Inferior parietal cortex (tissue), 1 donor: ENCODE measurements at regions not wholly inside any gene's neighbourhood (a gene's known extent, or its start where the extent isn't known, plus 50 kb on each side); places are given as distances from the start of the nearest gene placed in this dataset.
"Not testable (repeated sequence)": the region's sequence is repeated elsewhere in the genome, so short reads cannot be mapped to it uniquely, and the experiment has no call there.

Source experiments
- DNase-seq: peaks from one replicate; pipeline ENCODE4 v3.0.0-alpha.2; 2016; ENCODE audit errors: extremely low spot score

GRCh38 chr11:57871231-57871630 is 109.6 kb downstream of the CTNND1 start:
- DNase-seq = no peak

DNA sequence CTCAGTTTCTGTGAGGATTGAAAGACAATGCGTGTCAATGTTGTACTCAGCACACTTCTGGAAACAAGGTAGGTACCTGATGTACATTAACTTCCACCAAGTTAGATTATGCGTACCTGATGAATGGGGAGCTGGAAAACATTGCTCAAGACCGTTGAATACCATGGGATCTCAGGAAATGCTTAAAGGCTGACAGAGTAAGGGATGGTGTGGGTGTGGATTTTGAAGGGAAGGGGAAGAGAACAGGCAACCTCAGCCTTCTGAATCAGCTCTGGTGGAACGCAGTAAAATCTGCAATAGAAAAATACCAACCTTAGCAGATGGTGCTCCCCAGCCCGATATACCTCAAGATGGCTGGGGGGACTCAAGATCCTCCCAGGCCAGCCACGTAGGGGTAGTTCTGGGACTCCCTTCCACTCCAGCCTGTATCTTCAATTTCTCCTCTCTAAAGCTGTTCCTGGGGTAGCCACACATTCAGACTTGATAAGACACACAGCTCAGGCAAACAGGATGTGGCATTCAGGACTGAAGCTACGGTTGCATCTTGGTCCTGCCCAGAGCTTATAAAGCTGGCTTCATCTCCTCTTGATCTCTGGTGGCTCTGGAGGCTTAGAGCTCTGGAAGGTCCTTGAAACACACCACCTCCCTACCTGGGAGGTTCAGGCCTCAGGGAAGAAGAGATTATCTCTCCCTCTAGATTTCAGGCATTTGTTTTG is 111.8 kb downstream of the CTNND1 start:
- no peak for DNase-seq

DNA sequence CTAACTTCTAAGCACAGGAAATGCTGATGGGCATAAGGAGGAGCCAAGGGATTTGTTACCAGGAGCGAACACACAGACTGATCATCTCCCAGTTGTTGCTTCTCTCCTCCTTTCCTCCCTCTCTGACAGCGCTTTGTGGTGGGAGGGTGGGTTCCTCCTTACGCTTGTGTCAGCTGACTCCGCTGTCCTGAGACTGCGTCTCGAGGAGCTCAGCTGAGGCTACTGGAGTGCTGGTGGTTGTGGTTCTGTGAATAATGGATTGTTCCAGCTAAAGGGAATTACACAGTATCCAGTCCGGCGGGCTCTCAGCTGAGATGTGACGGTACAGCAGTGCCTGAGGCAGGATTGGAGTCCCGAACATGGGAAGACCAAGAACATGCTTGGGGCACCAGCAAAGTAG is 113.4 kb downstream of the CTNND1 start:
- DNase-seq = no peak

DNA sequence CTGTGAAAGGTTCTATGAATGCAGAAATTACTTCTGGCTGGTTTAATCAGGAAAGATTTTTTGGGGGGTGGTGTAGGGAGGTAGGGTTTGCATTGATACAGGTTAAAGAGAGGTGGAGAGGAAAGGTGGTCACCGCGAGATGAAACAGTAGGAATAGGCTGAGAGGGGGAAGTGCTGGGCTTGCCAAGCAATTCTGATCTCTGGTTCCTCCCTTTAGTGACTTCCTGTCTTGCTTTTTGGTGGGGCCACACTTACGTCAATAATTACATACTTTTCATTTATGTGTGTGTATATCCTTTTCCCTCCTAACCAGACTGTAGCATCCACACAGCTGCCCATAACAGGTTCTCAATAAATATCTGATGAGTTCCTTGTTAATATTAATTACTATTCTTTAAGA is 120.0 kb downstream of the CTNND1 start:
- no peak for DNase-seq

GRCh38 chr11:57883630-57884029 is 122.0 kb downstream of the CTNND1 start:
- no peak for DNase-seq

DNA sequence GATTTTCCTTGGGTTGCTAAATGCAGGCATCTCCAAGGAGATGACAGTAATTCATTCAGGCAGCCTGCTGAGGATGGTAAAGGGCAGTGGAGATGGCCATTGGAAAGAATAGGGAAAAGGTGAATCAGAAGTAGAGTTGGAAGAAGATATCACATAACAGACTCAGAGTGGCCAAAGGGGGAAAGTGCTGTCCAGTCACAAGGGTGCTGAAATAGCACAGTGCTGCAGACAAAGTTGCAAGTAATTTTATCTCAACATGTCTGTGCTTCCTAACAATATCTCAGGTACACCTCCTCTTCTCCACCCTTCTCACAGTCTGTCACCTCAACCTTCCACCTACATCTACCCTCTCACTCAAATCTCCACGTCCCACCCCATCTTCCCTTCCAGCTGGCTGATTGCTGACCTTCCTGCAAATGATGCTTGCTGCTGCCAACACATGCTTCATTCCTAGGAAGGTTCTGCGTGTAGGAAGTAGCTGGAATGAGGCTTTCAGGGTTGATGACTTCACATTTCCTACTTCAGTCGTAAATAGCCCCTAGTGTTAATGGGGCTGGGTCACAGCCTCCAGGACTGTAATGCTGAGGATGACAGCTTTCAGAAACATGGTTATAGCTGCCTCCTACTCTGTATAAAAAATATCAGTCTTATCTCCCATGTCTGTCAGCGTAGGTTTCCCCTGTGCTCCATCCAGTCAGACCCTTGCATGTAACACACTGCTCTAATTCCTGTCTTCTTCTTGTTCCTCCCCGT is 123.9 kb downstream of the CTNND1 start:
- no peak for DNase-seq

DNA sequence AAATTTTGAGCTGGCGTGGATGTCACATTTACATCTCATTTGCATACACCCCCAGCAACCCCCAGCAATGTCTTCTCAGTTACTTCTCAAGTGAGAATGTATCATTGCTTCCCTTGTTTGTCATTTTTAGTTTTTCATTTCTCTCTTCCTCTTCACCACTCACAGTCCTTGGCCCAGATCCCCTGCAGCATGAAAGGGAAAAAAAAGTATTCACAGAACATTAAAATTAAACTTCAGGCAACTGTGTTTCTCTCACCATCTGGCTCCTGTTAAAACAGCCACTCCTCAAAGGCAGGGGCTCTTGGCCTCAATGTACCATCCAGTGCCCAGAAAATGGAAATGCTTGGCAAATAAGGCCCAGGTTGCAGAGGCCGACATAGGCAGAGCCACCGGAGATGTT is 126.8 kb downstream of the CTNND1 start:
- DNase-seq = peak; percentile 51

- DNase-seq = no peak
These were observed 128.9 kb downstream of the CTNND1 start for GRCh38 chr11:57890521-57890920.

DNA sequence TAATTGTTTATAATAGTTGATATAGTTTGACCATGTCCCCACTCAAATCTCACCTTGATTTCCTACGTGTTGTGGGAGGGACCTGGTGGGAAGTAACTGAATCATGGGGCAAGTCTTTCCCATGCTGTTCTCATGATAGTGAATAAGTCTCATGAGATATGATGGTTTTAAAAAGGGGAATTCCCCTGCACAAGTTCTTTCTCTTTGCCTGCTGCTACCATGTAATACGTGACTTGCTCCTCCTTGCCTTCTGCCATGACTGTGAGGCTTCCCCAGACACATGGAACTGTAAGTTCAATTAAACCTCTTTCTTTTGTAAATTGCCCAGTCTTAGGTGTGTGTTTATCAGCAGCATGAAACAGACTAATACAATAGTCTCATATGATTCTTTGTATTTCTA is 130.5 kb upstream of the OR9Q1 start:
- not testable (repeated sequence) for DNase-seq

GRCh38 chr11:57896361-57897145 is 127.1 kb upstream of the OR9Q1 start:
- no peak for DNase-seq

DNA sequence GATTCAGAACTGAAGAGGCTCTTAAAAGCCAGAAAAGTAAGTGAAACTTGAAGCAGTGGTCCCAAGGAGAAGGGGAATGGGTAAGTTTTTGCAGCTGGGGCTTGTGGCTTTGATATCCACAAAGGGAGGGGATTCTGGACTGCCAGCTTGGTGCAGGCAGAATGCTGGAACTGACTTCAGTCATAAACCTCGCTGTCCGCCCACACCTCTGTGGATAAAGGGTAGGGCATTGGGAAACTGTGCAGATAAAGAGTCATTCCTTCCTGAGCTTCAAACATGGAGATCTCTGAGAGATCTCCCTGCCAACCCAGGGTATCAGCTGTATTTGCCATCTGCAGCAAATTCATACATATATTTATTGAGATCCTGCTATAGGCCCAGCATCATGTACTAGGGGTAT is 124.3 kb upstream of the OR9Q1 start:
- no peak for DNase-seq

- no peak for DNase-seq
These were observed 123.4 kb upstream of the OR9Q1 start for GRCh38 chr11:57900320-57900719.

- DNase-seq = no peak
These were observed 122.4 kb upstream of the OR9Q1 start for GRCh38 chr11:57901278-57901677.

DNA sequence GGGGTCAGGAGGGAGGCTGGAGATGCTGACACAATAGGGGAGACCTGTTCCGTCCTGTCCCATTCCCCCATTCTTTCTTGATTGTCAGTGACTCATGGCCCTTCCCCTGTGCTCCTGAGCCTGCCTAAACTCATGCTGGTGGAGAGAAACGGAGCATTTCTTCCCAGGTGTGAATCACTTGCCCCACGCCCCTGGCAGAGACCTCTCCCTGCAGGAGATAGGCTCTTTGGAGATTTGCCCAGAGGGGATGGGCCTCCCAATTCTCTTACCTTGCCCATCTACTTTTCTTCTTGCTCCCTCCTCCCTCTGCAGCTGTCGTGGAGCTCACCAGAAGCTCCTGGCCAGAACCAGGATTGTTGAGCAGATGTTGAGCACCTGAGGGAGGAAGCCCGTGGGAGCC is 121.9 kb upstream of the OR9Q1 start:
- no peak for DNase-seq

DNA sequence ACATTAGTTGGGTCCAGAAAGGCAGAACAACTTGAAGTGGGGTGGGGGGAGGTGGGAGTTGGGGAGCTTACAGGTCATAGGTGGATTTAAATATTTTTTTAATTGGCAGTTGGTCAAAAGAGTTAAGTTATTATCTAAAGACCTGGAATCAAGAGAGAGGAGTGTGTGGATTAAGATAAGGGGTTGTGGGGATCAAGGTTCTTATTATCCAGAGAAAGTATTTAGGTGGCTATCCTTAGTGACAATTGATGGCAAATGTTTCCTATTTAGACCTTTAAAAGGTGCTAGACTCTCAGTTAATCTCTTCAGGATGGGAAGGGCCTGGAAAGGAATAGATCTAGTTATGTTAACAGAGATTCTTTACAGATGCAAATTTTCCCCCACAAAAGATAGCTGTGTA is 120.7 kb upstream of the OR9Q1 start:
- no peak for DNase-seq

DNA sequence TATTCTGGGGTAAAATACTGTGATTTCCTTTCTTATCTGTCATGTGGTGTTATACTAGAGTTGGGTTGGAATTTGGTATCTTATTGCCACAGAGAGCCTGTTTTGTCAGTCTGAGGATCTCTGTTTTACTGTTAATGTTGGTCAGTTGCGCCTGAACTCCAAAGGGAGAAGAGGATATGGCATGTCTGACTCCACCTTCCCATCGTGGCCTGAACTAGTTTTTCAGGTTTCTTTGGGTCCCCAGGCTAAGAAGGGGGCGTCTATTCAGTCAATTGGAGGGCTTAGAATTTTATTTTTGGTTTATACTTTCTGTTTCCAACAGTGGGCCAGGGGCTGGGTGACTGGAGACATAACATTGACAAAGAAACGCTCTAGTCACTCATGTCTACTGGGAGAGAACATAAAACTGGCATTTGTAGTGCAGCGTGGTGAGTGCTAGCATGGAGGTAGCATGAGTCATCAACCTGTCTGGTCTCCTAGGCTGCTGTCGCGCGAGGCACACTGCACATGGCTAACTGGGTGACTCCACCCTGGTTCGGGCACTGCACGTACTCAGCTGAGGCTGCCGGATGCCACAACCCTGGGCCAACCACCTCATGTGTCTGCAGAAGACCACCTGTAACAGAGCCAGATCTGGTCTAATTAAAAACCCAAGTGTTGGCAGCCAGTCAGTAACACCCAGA is 120.1 kb upstream of the OR9Q1 start:
- no peak for DNase-seq

DNA sequence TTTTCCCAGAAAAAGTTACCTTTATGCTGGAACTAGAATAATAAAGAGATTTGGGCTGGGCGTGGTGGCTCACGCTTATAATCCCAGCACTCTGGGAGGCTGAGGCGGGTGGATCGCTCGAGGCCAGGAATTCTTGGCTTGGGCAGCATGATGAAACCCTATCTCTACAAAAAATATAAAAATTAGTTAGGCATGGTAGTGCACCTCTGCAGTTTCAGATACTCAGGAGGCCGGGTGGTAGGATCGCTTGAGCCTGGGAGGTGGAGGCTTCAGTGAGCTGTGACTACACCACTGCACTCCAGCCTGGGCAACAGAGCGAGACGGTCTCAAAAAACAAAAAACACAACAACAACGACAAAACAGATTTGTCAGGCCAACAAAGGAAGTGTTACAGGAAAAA is 119.3 kb upstream of the OR9Q1 start:
- no peak for DNase-seq

- no peak for DNase-seq
These were observed 118.2 kb upstream of the OR9Q1 start for GRCh38 chr11:57905439-57905838.

DNA sequence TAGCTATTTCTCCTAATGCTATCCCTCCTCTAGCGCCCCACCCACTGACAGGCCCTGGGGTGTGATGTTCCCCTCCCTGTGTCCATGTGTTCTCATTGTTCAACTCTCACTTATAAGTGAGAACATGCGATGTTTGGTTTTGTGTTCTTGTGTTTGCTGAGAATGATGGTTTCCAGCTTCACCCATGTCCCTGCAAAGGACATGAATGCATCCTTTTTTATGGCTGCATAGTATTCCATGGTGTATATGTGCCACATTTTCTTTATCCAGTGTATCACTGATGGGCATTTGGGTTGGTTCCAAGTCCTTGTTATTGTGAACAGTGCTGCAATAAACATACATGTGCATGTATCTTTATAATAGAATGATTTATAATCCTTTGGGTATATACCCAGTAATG is 115.3 kb upstream of the OR9Q1 start:
- not testable (repeated sequence) for DNase-seq

GRCh38 chr11:57911522-57911921 is 112.2 kb upstream of the OR9Q1 start:
- not testable (repeated sequence) for DNase-seq

DNA sequence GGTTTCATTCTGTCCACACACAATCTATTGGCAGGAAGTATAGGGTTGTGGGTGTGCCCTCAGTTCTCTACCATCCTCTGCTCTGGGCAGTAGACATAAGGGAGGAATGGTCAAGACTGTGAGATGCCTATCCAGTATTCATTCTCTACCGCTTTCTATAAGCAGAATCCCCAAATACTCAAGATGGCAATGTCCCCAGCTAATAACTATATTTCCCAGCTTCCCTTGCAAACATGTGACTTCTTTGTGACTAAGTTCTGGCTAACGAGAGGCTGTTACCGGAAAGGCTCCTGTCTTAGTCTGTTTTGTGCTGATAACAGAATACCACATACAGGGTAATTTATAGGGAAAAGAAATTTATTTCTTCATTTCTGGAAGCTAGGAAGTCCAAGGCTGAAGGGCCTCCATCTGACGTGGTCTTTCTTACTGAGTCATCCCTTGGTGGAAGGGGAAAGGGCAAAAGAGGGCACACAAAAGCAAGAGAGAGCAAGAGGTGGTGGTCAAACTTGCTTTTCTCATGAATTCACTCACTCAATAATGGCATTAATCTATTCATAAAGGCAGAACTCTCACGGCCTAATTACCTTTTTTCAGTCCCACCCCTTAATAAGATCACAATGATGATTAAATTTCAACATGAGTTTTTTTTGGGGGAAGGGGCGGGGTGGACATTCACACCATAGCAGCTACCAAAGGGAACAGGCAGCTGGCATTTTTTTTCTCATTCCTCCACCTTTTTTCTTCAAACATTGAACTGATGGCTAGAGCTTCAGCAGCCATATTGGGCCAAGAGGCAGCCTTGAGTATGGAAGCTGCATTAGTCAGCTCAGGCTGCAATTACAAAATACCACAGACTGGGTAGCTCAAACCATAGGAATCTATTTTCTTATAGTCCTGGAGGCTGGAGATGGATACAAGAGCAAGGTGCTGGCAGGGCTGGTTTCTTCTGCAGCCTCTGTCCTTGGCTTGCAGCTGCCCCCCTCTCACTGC is 109.7 kb upstream of the OR9Q1 start:
- no peak for DNase-seq
